Right atrium auricular region (tissue), 2 donors: ENCODE measurements at regions not wholly inside any gene's neighbourhood (a gene's known extent, or its start where the extent isn't known, plus 50 kb on each side); places are given as distances from the start of the nearest gene placed in this dataset.

Experiments
- DNase-seq: peaks from one replicate; pipeline ENCODE4 v3.0.0-alpha.2; 2019; ENCODE audit warnings: low spot score
- H3K27ac ChIP-seq, 2 donors: fragments of 200-600 bp; sonication (generic); 1 replicate in 1 of 2; 2 replicates in 1 of 2; pipeline ENCODE4 v1.5.1; 2016 to 2019
- H3K27me3 ChIP-seq, 2 donors: fragments of 200-600 bp; sonication (generic); one replicate each; pipeline versions ENCODE4 v1.5.1 to v1.6.0; 2017 to 2019
- H3K36me3 ChIP-seq: fragments of 200-600 bp; sonication (generic); one replicate; pipeline ENCODE4 v1.5.1; 2016
- H3K4me1 ChIP-seq, 2 donors: fragments of 200-600 bp; sonication (generic); one replicate each; pipeline versions ENCODE4 v1.5.1 to v1.6.0; 2017 to 2019
- H3K4me3 ChIP-seq, 2 donors: fragments of 200-600 bp; sonication (generic); 1 replicate in 1 of 2; 2 replicates in 1 of 2; pipeline ENCODE4 v1.5.1; 2017 to 2019; ENCODE audit warnings: mild to moderate bottlenecking in 1 of 2, moderate library complexity in 1 of 2
- H3K9me3 ChIP-seq, 2 donors: fragments of 200-600 bp; sonication (generic); one replicate each; pipeline ENCODE4 v1.5.1; 2019
- CTCF ChIP-seq, 2 donors: fragments of 200-600 bp; sonication (generic); IDR thresholded peaks; one replicate each; pipeline ENCODE4 v1.5.1; 2019; ENCODE audit warnings: antibody characterized with exemption in 2 of 2

GRCh38 chr2:40746191-40746590 is 294.3 kb upstream of the SLC8A1 start:
- DNase-seq: no peak
- Histone ChIP-seq H3K4me3 (no peak overlapping the region), H3K27ac (no peak overlapping the region), H3K9me3 (no peaks in the 10 kb centered on the region), H3K36me3 (no peaks in the 10 kb centered on the region), H3K27me3 (no peaks in the 10 kb centered on the region), H3K4me1 (no peaks in the 10 kb centered on the region)
- TF ChIP-seq CTCF (IDR thresholded peaks at IDR 0.05): no peak

- Histone ChIP-seq H3K36me3 (no peaks in the 10 kb centered on the region), H3K4me1 (no peaks in the 10 kb centered on the region), H3K9me3 (no peaks in the 10 kb centered on the region), H3K27ac (no peak overlapping the region), H3K4me3 (no peak overlapping the region), H3K27me3 (no peaks in the 10 kb centered on the region)
- TF ChIP-seq CTCF (IDR thresholded peaks at IDR 0.05): no peak
- DNase-seq: no peak
These were observed 300.1 kb upstream of the SLC8A1 start for GRCh38 chr2:40751981-40752380.

GRCh38 chr2:40752796-40753195 is 300.9 kb upstream of the SLC8A1 start:
- Histone ChIP-seq H3K27ac (no peak overlapping the region), H3K4me3 (no peak overlapping the region), H3K4me1 (no peaks in the 10 kb centered on the region), H3K27me3 (no peaks in the 10 kb centered on the region), H3K9me3 (no peaks in the 10 kb centered on the region), H3K36me3 (no peaks in the 10 kb centered on the region)
- TF ChIP-seq CTCF (IDR thresholded peaks at IDR 0.05): no peak
- no peak for DNase-seq

GRCh38 chr2:40754912-40755311 is 303.0 kb upstream of the SLC8A1 start:
- TF ChIP-seq CTCF (IDR thresholded peaks at IDR 0.05): no peak
- no peaks in the 10 kb centered on the region for H3K36me3 ChIP-seq
- DNase-seq: no peak
- H3K9me3 ChIP-seq: no peaks in the 10 kb centered on the region
- H3K4me1 ChIP-seq: no peaks in the 10 kb centered on the region
- H3K27me3 ChIP-seq: no peaks in the 10 kb centered on the region
- no peak overlapping the region for H3K4me3 ChIP-seq
- H3K27ac ChIP-seq: no peak overlapping the region

- Histone ChIP-seq H3K4me3 (no peak overlapping the region), H3K36me3 (no peaks in the 10 kb centered on the region), H3K9me3 (no peaks in the 10 kb centered on the region), H3K27me3 (no peaks in the 10 kb centered on the region), H3K4me1 (no peaks in the 10 kb centered on the region), H3K27ac (no peak overlapping the region)
- DNase-seq: no peak
- TF ChIP-seq CTCF (IDR thresholded peaks at IDR 0.05): no peak
These were observed 306.7 kb upstream of the SLC8A1 start for GRCh38 chr2:40758401-40759155.
